CD4-positive, alpha-beta T cell (primary cell): ENCODE measurements at regions not wholly inside any gene's neighbourhood (a gene's known extent, or its start where the extent isn't known, plus 50 kb on each side); places are given as distances from the start of the nearest gene placed in this dataset.

Experiments
- ATAC-seq: fragments of 200-7000 bp; cut with Tn5 transposase; one replicate; pipeline ENCODE4 v1.10.0; 2022; ENCODE audit warnings: mild to moderate bottlenecking; ENCODE audit not compliant: poor library complexity
- CTCF ChIA-PET: fragments of 350-600 bp; sonication (Branson Sonifier 250); formaldehyde crosslinking; loops from one replicate; lab custom pipeline; 2021; ENCODE audit warnings: antibody characterized with exemption, inconsistent platforms; lab: Charles Lee
- POLR2A ChIA-PET: fragments of 350-600 bp; sonication (Branson Sonifier 250); formaldehyde crosslinking; loops from one replicate; lab custom pipeline; 2021; ENCODE audit warnings: antibody characterized with exemption, inconsistent platforms; lab: Charles Lee
- DNase-seq, 14 experiments: peaks; one replicate each; pipeline ENCODE4 v3.0.0-alpha.2; 2013 to 2020; ENCODE audit warnings: mixed read lengths in 2 of 14
- H3K27ac ChIP-seq, 2 donors: one replicate each; pipeline versions ENCODE4 v1.5.1 to v1.7.0; 2013; ENCODE audit warnings: low read length in 2 of 2, low read depth in 1 of 2, mild to moderate bottlenecking in 1 of 2
- H3K27me3 ChIP-seq, 2 experiments: 1 replicate in 1 of 2; 2 replicates in 1 of 2; pipeline versions ENCODE4 v1.6.1 to v1.7.0; 2013; ENCODE audit warnings: low read length in 2 of 2, control low read depth in 1 of 2, mild to moderate bottlenecking in 1 of 2, moderate library complexity in 1 of 2; ENCODE audit not compliant: insufficient read depth in 2 of 2, control insufficient read depth in 1 of 2
- H3K36me3 ChIP-seq: one replicate; pipeline ENCODE4 v1.6.1; 2013; ENCODE audit warnings: low read length, control low read depth; ENCODE audit not compliant: insufficient read depth
- H3K4me1 ChIP-seq: one replicate; pipeline ENCODE4 v1.6.1; 2013; ENCODE audit warnings: low read length, control low read depth; ENCODE audit not compliant: insufficient read depth
- H3K4me3 ChIP-seq: one replicate; pipeline ENCODE4 v1.5.1; 2013; ENCODE audit warnings: mild to moderate bottlenecking, low read length, moderate library complexity
- H3K9me3 ChIP-seq, 2 experiments: 1 replicate in 1 of 2; 2 replicates in 1 of 2; pipeline versions ENCODE4 v1.6.1 to v1.7.0; 2013; ENCODE audit warnings: low read length in 2 of 2, mild to moderate bottlenecking in 2 of 2, control low read depth in 1 of 2, moderate library complexity in 1 of 2; ENCODE audit not compliant: control insufficient read depth in 1 of 2, insufficient read depth in 1 of 2
- H3K27ac Mint-ChIP-seq: one replicate; pipeline ENCODE4 v1.8.0; 2020; ENCODE audit warnings: mixed read lengths
- H3K27me3 Mint-ChIP-seq: one replicate; pipeline ENCODE4 v1.8.0; 2021; ENCODE audit warnings: mixed read lengths
- H3K36me3 Mint-ChIP-seq: one replicate; pipeline ENCODE4 v1.8.0; 2021; ENCODE audit warnings: low read depth, mixed read lengths
- H3K4me1 Mint-ChIP-seq: one replicate; pipeline ENCODE4 v1.8.0; 2021; ENCODE audit warnings: low read depth, mixed read lengths
- H3K4me3 Mint-ChIP-seq: one replicate; pipeline ENCODE4 v1.8.0; 2020; ENCODE audit warnings: mild to moderate bottlenecking, mixed read lengths
- H3K9me3 Mint-ChIP-seq: one replicate; pipeline ENCODE4 v1.8.0; 2020; ENCODE audit warnings: mixed read lengths
- CTCF ChIP-seq: fragments of 200-600 bp; IDR thresholded peaks from one replicate; pipeline ENCODE4 v1.8.0; 2022; ENCODE audit warnings: antibody characterized with exemption, mild to moderate bottlenecking
- intact Hi-C, 2 experiments: fragments of 100-400 bp; cut with DNase I in 1 of 2; cut with micrococcal nuclease in 1 of 2; formaldehyde crosslinking; loops; one replicate each; pipeline versions ENCODE4 v1.15.1 to v1.9.0; 2023 to 2025; cut with DNase I, micrococcal nuclease

- no peak overlapping the region for H3K4me3 ChIP-seq
- H3K36me3 ChIP-seq = no peaks in the 10 kb centered on the region
- no peaks in the 10 kb centered on the region for H3K4me1 ChIP-seq
- intact Hi-C loops = no loop called here
- H3K9me3 ChIP-seq = peaks cover 8 to 100% of the 10 kb centered on the region in 2 experiments
- no peak overlapping the region for H3K27ac ChIP-seq
- H3K36me3 Mint-ChIP-seq = no peaks in the 10 kb centered on the region
- H3K4me3 Mint-ChIP-seq = no peak overlapping the region
- ChIA-PET CTCF (no interaction called here), POLR2A (no interaction called here)
- ATAC-seq = no peak
- H3K27me3 ChIP-seq = no peaks in the 10 kb centered on the region
- DNase-seq = no peak
- H3K27me3 Mint-ChIP-seq = no peaks in the 10 kb centered on the region
- TF ChIP-seq CTCF = no peak
- H3K9me3 Mint-ChIP-seq = peaks cover 3% of the 10 kb centered on the region
- no peak overlapping the region for H3K27ac Mint-ChIP-seq
- no peaks in the 10 kb centered on the region for H3K4me1 Mint-ChIP-seq
These were observed 312.2 kb downstream of the ALG10 start for GRCh38 chr12:34334538-34334937.

GRCh38 chr12:34334953-34335743, 312.9 kb downstream of the ALG10 start:
- Mint-ChIP-seq H3K36me3 (no peaks in the 10 kb centered on the region), H3K4me3 (no peak overlapping the region), H3K4me1 (no peaks in the 10 kb centered on the region), H3K9me3 (no peaks in the 10 kb centered on the region), H3K27me3 (no peaks in the 10 kb centered on the region), H3K27ac (no peak overlapping the region)
- Histone ChIP-seq H3K4me1 (no peaks in the 10 kb centered on the region), H3K27ac (no peak overlapping the region), H3K4me3 (no peak overlapping the region), H3K27me3 (no peaks in the 10 kb centered on the region), H3K9me3 (peaks cover 8 to 100% of the 10 kb centered on the region in 2 experiments), H3K36me3 (no peaks in the 10 kb centered on the region)
- CTCF ChIA-PET = no interaction called here
- DNase-seq (no peak), ATAC-seq (no peak)
- TF ChIP-seq CTCF = no peak
- intact Hi-C loops = no loop called here
- POLR2A ChIA-PET = no interaction called here

GRCh38 chr12:34335819-34336262, 313.5 kb downstream of the ALG10 start:
- ChIA-PET POLR2A (no interaction called here), CTCF (no interaction called here)
- intact Hi-C loops = no loop called here
- no peak for TF ChIP-seq CTCF
- peaks cover 8 to 100% of the 10 kb centered on the region in 2 experiments for H3K9me3 ChIP-seq
- Mint-ChIP-seq H3K27ac (no peak overlapping the region), H3K4me1 (no peaks in the 10 kb centered on the region), H3K36me3 (no peaks in the 10 kb centered on the region), H3K4me3 (no peak overlapping the region), H3K27me3 (no peaks in the 10 kb centered on the region), H3K9me3 (no peaks in the 10 kb centered on the region)
- H3K4me1 ChIP-seq = no peaks in the 10 kb centered on the region
- no peaks in the 10 kb centered on the region for H3K36me3 ChIP-seq
- ATAC-seq (no peak), DNase-seq (no peak)
- no peak overlapping the region for H3K27ac ChIP-seq
- no peaks in the 10 kb centered on the region for H3K27me3 ChIP-seq
- no peak overlapping the region for H3K4me3 ChIP-seq
